ENCODE measurements at regions not wholly inside any gene's neighbourhood (a gene's known extent, or its start where the extent isn't known, plus 50 kb on each side); places are given as distances from the start of the nearest gene placed in this dataset.

- H3K4me1 ChIP-seq (replicated peaks): no peaks in the 10 kb centered on the region
- TF ChIP-seq POLR2AphosphoS5 (IDR thresholded peaks at IDR 0.05) (no peak), POLR2A (IDR thresholded peaks at IDR 0.05) (no peak), CTCF (IDR thresholded peaks at IDR 0.05) (no peak)
- no peak overlapping the region for H3K4me3 ChIP-seq
- WGBS: 91% methylated on average over 4 of the region's 4 CpGs
- H3K27me3 ChIP-seq (replicated peaks; ENCODE audit: insufficient read depth): no peaks in the 10 kb centered on the region
- no peaks in the 10 kb centered on the region for H3K36me3 ChIP-seq
- no peaks in the 10 kb centered on the region for H3K9me3 ChIP-seq
- DNase-seq (ENCODE audit: low spot score): no peak
- no peak overlapping the region for H3K27ac ChIP-seq
- intact Hi-C loops (cut with DNase I): no loop called here
Measured at GRCh38 chr11:115926601-115927000, 422.4 kb upstream of the CADM1 start.

GRCh38 chr11:115926138-115926537 lies 421.9 kb upstream of the CADM1 start:
- intact Hi-C loops (cut with DNase I): no loop called here
- TF ChIP-seq POLR2A (IDR thresholded peaks at IDR 0.05) (no peak), POLR2AphosphoS5 (IDR thresholded peaks at IDR 0.05) (no peak), CTCF (IDR thresholded peaks at IDR 0.05) (no peak)
- Histone ChIP-seq H3K27me3 (replicated peaks; ENCODE audit: insufficient read depth) (no peaks in the 10 kb centered on the region), H3K36me3 (no peaks in the 10 kb centered on the region), H3K4me1 (replicated peaks) (no peaks in the 10 kb centered on the region), H3K27ac (no peak overlapping the region), H3K4me3 (no peak overlapping the region), H3K9me3 (no peaks in the 10 kb centered on the region)
- no peak for DNase-seq (ENCODE audit: low spot score)
- WGBS: 87% methylated on average over 5 of the region's 5 CpGs

GRCh38 chr11:115925568-115926090 lies 421.4 kb upstream of the CADM1 start:
- no peaks in the 10 kb centered on the region for H3K4me1 ChIP-seq (replicated peaks)
- TF ChIP-seq POLR2AphosphoS5 (IDR thresholded peaks at IDR 0.05): no peak
- no peak overlapping the region for H3K27ac ChIP-seq
- no peaks in the 10 kb centered on the region for H3K36me3 ChIP-seq
- 90% methylated on average over 3 of the region's 3 CpGs for WGBS
- no peaks in the 10 kb centered on the region for H3K27me3 ChIP-seq (replicated peaks; ENCODE audit: insufficient read depth)
- H3K9me3 ChIP-seq: no peaks in the 10 kb centered on the region
- no peak overlapping the region for H3K4me3 ChIP-seq
- DNase-seq (ENCODE audit: low spot score): no peak
- intact Hi-C loops (cut with DNase I): no loop called here

- DNase-seq (ENCODE audit: low spot score): no peak
- Histone ChIP-seq H3K4me3 (no peak overlapping the region), H3K27ac (no peak overlapping the region), H3K36me3 (no peaks in the 10 kb centered on the region), H3K9me3 (no peaks in the 10 kb centered on the region), H3K27me3 (replicated peaks; ENCODE audit: insufficient read depth) (no peaks in the 10 kb centered on the region), H3K4me1 (replicated peaks) (no peaks in the 10 kb centered on the region)
- 68% methylated on average over 6 of the region's 6 CpGs for WGBS
- intact Hi-C loops (cut with DNase I): no loop called here
- no peak for TF ChIP-seq POLR2A (IDR thresholded peaks at IDR 0.05)
- TF ChIP-seq CTCF (IDR thresholded peaks at IDR 0.05): no peak
- no peak for TF ChIP-seq POLR2AphosphoS5 (IDR thresholded peaks at IDR 0.05)
Measured at GRCh38 chr11:115924744-115925567, 420.7 kb upstream of the CADM1 start.

GRCh38 chr11:115922876-115923275 lies 418.7 kb upstream of the CADM1 start:
- no peak for DNase-seq (ENCODE audit: low spot score)
- 77% methylated on average over 8 of the region's 8 CpGs for WGBS

More at GRCh38 chr11:115922876-115923275, 418.7 kb upstream of the CADM1 start:
- intact Hi-C loops (cut with DNase I): no loop called here
- no peak overlapping the region for H3K4me3 ChIP-seq
- no peaks in the 10 kb centered on the region for H3K36me3 ChIP-seq
- TF ChIP-seq POLR2A (IDR thresholded peaks at IDR 0.05): no peak
- no peak for TF ChIP-seq CTCF (IDR thresholded peaks at IDR 0.05)
- TF ChIP-seq POLR2AphosphoS5 (IDR thresholded peaks at IDR 0.05): no peak
- no peaks in the 10 kb centered on the region for H3K9me3 ChIP-seq
- H3K4me1 ChIP-seq (replicated peaks): no peaks in the 10 kb centered on the region
- H3K27me3 ChIP-seq (replicated peaks; ENCODE audit: insufficient read depth): no peaks in the 10 kb centered on the region
- H3K27ac ChIP-seq: no peak overlapping the region

All from prostate gland (tissue), 2 donors.